ENCODE measurements at regions not wholly inside any gene's neighbourhood (a gene's known extent, or its start where the extent isn't known, plus 50 kb on each side); places are given as distances from the start of the nearest gene placed in this dataset.

GRCh38 chr11:87437844-87438223 lies 400.1 kb downstream of the TMEM135 start:
- no peaks in the 10 kb centered on the region for H3K27me3 ChIP-seq
- TF ChIP-seq, protein P1, sequence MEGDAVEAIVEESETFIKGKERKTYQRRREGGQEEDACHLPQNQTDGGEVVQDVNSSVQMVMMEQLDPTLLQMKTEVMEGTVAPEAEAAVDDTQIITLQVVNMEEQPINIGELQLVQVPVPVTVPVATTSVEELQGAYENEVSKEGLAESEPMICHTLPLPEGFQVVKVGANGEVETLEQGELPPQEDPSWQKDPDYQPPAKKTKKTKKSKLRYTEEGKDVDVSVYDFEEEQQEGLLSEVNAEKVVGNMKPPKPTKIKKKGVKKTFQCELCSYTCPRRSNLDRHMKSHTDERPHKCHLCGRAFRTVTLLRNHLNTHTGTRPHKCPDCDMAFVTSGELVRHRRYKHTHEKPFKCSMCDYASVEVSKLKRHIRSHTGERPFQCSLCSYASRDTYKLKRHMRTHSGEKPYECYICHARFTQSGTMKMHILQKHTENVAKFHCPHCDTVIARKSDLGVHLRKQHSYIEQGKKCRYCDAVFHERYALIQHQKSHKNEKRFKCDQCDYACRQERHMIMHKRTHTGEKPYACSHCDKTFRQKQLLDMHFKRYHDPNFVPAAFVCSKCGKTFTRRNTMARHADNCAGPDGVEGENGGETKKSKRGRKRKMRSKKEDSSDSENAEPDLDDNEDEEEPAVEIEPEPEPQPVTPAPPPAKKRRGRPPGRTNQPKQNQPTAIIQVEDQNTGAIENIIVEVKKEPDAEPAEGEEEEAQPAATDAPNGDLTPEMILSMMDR (IDR thresholded peaks at IDR 0.05): no peak
- TF ChIP-seq POLR2A (IDR thresholded peaks at IDR 0.05): no peak
- TF ChIP-seq EP300 (IDR thresholded peaks at IDR 0.05): no peak

DNA sequence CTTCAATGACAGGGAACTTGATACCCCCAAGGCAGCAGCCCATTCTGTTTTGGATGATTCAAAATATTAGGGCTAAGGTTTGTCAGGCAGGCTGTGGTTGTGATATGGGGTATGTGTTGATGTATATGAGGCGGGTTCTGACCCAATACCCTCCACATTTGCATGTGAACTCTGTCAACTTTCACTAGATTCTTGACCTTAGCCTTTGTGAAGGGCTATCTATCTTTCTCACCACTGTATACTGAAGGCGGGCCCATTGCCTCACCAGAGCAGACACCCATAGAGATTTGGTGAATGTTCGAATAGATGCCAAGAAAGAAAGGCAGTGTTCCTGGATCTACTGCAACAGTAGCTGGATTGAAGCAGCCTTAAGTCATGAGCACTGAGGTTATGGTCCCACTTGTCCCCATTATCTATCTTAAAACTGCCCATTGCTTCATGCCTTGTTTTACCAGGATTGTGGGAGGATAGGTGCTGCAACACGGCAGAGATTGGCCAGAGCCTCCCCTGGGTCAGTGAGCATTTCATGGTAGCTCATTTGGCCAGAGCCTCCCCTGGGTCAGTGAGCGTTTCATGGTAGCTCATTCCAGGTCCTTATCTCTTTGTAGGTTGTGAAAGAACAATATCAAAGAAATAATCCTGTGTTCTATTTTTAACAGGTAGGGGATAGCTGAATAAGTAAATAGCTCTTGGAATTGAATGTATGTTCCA lies 399.6 kb downstream of the TMEM135 start:
- 75 to 81% methylated on average over 5 of the region's 5 CpGs for WGBS, 2 donors
- DNase-seq (ENCODE audit: low spot score in 2 of 2): no peak

More at GRCh38 chr11:87437844-87438223, 400.1 kb downstream of the TMEM135 start:
- Histone ChIP-seq H3K4me1 (no peaks in the 10 kb centered on the region), H3K4me3 (no peak overlapping the region), H3K9me3 (no peaks in the 10 kb centered on the region), H3K27ac (no peak overlapping the region), H3K36me3 (no peaks in the 10 kb centered on the region)
- no peak for DNase-seq (ENCODE audit: low spot score in 2 of 2)

DNA sequence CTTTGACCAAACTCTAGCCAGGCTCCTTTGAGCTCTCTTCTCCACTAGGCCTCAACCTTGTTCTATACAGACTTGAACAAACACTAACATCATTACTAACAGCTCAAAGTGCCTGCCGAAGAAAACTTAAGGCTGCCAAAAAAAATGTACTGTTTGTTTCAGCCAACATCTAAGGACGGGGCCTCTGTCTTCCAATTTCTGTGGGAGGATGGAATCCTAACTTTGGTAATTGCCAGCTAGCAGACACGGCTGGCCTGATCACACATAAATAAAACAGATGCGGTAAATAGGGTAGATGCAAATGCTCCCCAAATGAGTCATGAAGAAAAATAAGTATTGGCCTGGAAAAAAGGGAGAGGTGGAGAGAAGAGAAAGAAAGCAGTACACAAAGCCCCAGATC lies 394.3 kb downstream of the TMEM135 start:
- no peaks in the 10 kb centered on the region for H3K27me3 ChIP-seq
- no peak overlapping the region for H3K27ac ChIP-seq
- no peaks in the 10 kb centered on the region for H3K36me3 ChIP-seq
- H3K9me3 ChIP-seq: no peaks in the 10 kb centered on the region
- H3K4me1 ChIP-seq: no peaks in the 10 kb centered on the region
- 35 to 38% methylated on average over 4 of the region's 4 CpGs for WGBS, 2 donors
- no peak for TF ChIP-seq POLR2A (IDR thresholded peaks at IDR 0.05)
- TF ChIP-seq EP300 (IDR thresholded peaks at IDR 0.05): no peak
- TF ChIP-seq, protein P1 (IDR thresholded peaks at IDR 0.05): no peak
- no peak overlapping the region for H3K4me3 ChIP-seq
- DNase-seq (ENCODE audit: low spot score in 2 of 2): no peak

More for the DNA sequence above, 399.6 kb downstream of the TMEM135 start:
- no peak overlapping the region for H3K4me3 ChIP-seq
- no peaks in the 10 kb centered on the region for H3K9me3 ChIP-seq
- H3K4me1 ChIP-seq: no peaks in the 10 kb centered on the region
- no peaks in the 10 kb centered on the region for H3K27me3 ChIP-seq
- TF ChIP-seq, protein P1 (IDR thresholded peaks at IDR 0.05): no peak
- TF ChIP-seq POLR2A (IDR thresholded peaks at IDR 0.05) (no peak), EP300 (IDR thresholded peaks at IDR 0.05) (no peak)
- H3K27ac ChIP-seq: no peak overlapping the region
- no peaks in the 10 kb centered on the region for H3K36me3 ChIP-seq

- H3K4me1 ChIP-seq: no peaks in the 10 kb centered on the region
- WGBS, 2 donors: 89 to 96% methylated on average over 2 of the region's 2 CpGs
- H3K36me3 ChIP-seq: no peaks in the 10 kb centered on the region
- H3K9me3 ChIP-seq: no peaks in the 10 kb centered on the region
- no peaks in the 10 kb centered on the region for H3K27me3 ChIP-seq
- no peak overlapping the region for H3K27ac ChIP-seq
- TF ChIP-seq, protein P1 (IDR thresholded peaks at IDR 0.05): no peak
- TF ChIP-seq EP300 (IDR thresholded peaks at IDR 0.05): no peak
- TF ChIP-seq POLR2A (IDR thresholded peaks at IDR 0.05): no peak
- no peak overlapping the region for H3K4me3 ChIP-seq
- DNase-seq (ENCODE audit: low spot score in 2 of 2): no peak
These were observed 393.7 kb downstream of the TMEM135 start for GRCh38 chr11:87431392-87431791.

DNA sequence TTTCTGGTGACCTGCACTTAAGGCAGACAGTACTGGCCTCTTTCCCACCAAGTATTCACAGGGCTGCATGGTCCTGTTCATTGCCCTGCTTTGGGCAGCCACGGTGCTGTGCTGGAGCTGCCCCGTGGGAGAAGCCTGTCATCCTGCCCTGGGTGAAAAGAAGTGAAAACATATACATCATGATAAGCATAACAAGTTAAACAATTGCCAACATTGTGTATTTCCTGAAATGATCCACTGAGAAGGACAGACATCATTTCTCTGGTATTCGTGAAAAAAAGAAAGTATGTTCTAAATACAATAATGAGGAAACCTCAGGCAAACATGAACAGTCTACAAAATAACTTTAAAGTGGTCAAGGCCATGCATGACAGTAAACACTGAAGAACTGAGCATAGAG lies 393.1 kb downstream of the TMEM135 start:
- no peak overlapping the region for H3K27ac ChIP-seq
- no peak for DNase-seq (ENCODE audit: low spot score in 2 of 2)
- H3K4me1 ChIP-seq: no peaks in the 10 kb centered on the region
- 50 to 57% methylated on average over 3 of the region's 3 CpGs for WGBS, 2 donors
- no peak overlapping the region for H3K4me3 ChIP-seq
- TF ChIP-seq, protein P1 (IDR thresholded peaks at IDR 0.05): no peak
- TF ChIP-seq EP300 (IDR thresholded peaks at IDR 0.05): no peak
- TF ChIP-seq POLR2A (IDR thresholded peaks at IDR 0.05): no peak
- H3K36me3 ChIP-seq: no peaks in the 10 kb centered on the region
- no peaks in the 10 kb centered on the region for H3K9me3 ChIP-seq
- H3K27me3 ChIP-seq: no peaks in the 10 kb centered on the region

All from tibial nerve (tissue), 4 donors.